Caco-2 (cell line): ENCODE measurements at regions not wholly inside any gene's neighbourhood (a gene's known extent, or its start where the extent isn't known, plus 50 kb on each side); places are given as distances from the start of the nearest gene placed in this dataset.

ENCODE experiments used
- BruUV-seq: library from RNA; stranded (reverse); fragments of 400-500 nt; replicated peaks from 2 replicates; lab custom pipeline; 2021; lab: Mats Ljungman, UMichigan
- CTCF ChIA-PET: fragments of 300-600 bp; sonication (Branson Sonifier 250); formaldehyde crosslinking; loops from one replicate; lab custom pipeline; 2022; ENCODE audit warnings: antibody characterized with exemption; lab: Charles Lee
- POLR2A ChIA-PET: fragments of 300-600 bp; sonication (Branson Sonifier 250); formaldehyde crosslinking; loops from one replicate; lab custom pipeline; 2022; ENCODE audit warnings: antibody characterized with exemption; lab: Charles Lee
- DNase-seq, 2 experiments: peaks; one replicate each; pipeline versions ENCODE4 v3.0.0 to v3.0.0-alpha.2; 2020 to 2022
- H3K27me3 ChIP-seq: replicated peaks from 2 replicates; pipeline ENCODE4 v1.6.0; 2011; ENCODE audit warnings: low read length; ENCODE audit not compliant: control insufficient read depth, insufficient read depth
- H3K36me3 ChIP-seq: 2 replicates; pipeline ENCODE4 v1.5.1; 2011; ENCODE audit warnings: low read length; ENCODE audit not compliant: control insufficient read depth, insufficient read depth
- H3K4me1 ChIP-seq: fragments of 250-450 bp; sonication (Bioruptor Pico); 2 replicates; pipeline ENCODE4 v1.5.1; 2020; ENCODE audit warnings: mild to moderate bottlenecking
- H3K4me3 ChIP-seq: 2 replicates; pipeline ENCODE4 v1.5.1; 2011; ENCODE audit warnings: low read depth, mild to moderate bottlenecking, control low read depth, low read length
- H3K9me3 ChIP-seq: fragments of 250-450 bp; sonication (Bioruptor Pico); 2 replicates; pipeline ENCODE4 v1.5.1; 2020; ENCODE audit warnings: mild to moderate bottlenecking, moderate library complexity
- H3K27ac Mint-ChIP-seq: one replicate; pipeline ENCODE4 v1.8.0; 2022; ENCODE audit warnings: mixed read lengths; ENCODE audit not compliant: unreplicated experiment
- H3K27me3 Mint-ChIP-seq: one replicate; pipeline ENCODE4 v1.8.0; 2022; ENCODE audit warnings: mixed read lengths; ENCODE audit not compliant: insufficient read depth, unreplicated experiment
- H3K36me3 Mint-ChIP-seq: one replicate; pipeline ENCODE4 v1.8.0; 2022; ENCODE audit warnings: mild to moderate bottlenecking, mixed read lengths; ENCODE audit not compliant: insufficient read depth, unreplicated experiment
- H3K4me1 Mint-ChIP-seq: one replicate; pipeline ENCODE4 v1.8.0; 2022; ENCODE audit warnings: low read depth, mixed read lengths; ENCODE audit not compliant: unreplicated experiment
- H3K4me3 Mint-ChIP-seq: one replicate; pipeline ENCODE4 v1.8.0; 2022; ENCODE audit warnings: mild to moderate bottlenecking, moderate library complexity, mixed read lengths; ENCODE audit not compliant: unreplicated experiment
- H3K9me3 Mint-ChIP-seq: one replicate; pipeline ENCODE4 v1.8.0; 2022; ENCODE audit warnings: mixed read lengths; ENCODE audit not compliant: unreplicated experiment
- CTCF ChIP-seq, 2 experiments: fragments of 200-600 bp in 1 of 2; IDR thresholded peaks; 1 replicate in 1 of 2; 2 replicates in 1 of 2; pipeline versions ENCODE4 v1.5.1 to v1.8.0; 2011 to 2022; ENCODE audit warnings: antibody characterized with exemption in 1 of 2, control low read depth in 1 of 2, inconsistent platforms in 1 of 2, low read depth in 1 of 2, low read length in 1 of 2, mild to moderate bottlenecking in 1 of 2, moderate library complexity in 1 of 2; ENCODE audit not compliant: insufficient read depth in 1 of 2, severe bottlenecking in 1 of 2, unreplicated experiment in 1 of 2
- intact Hi-C: fragments of 100-400 bp; cut with micrococcal nuclease; formaldehyde crosslinking; loops from one replicate; pipeline ENCODE4 v1.10.0; 2022; ENCODE audit not compliant: unreplicated experiment

GRCh38 chr6:149236589-149236988, 80.9 kb upstream of the TAB2 start:
- Histone ChIP-seq H3K4me1 (peaks cover 27% of the 10 kb centered on the region), H3K9me3 (peaks cover 5% of the 10 kb centered on the region; the same call in 1 of the 2 replicates), H3K4me3 (no peak overlapping the region), H3K36me3 (no peaks in the 10 kb centered on the region), H3K27me3 (no peaks in the 10 kb centered on the region)
- Mint-ChIP-seq H3K4me1 (peaks cover 25% of the 10 kb centered on the region), H3K36me3 (no peaks in the 10 kb centered on the region), H3K27me3 (no peaks in the 10 kb centered on the region), H3K27ac (no peak overlapping the region), H3K4me3 (no peak overlapping the region), H3K9me3 (peaks cover 13% of the 10 kb centered on the region)
- no peak for TF ChIP-seq CTCF (IDR thresholded peaks at IDR 0.05; ENCODE audit: insufficient read depth in 1 of 2, low read depth in 1 of 2, low read length in 1 of 2, severe bottlenecking in 1 of 2, unreplicated experiment in 1 of 2)
- ChIA-PET CTCF (no interaction called here), POLR2A (no interaction called here)
- DNase-seq: no peak
- no TSS peak for BruUV-seq
- intact Hi-C loops: no loop called here

GRCh38 chr6:149237464-149237863, 80.0 kb upstream of the TAB2 start:
- BruUV-seq: no TSS peak
- H3K36me3 ChIP-seq: no peaks in the 10 kb centered on the region
- CTCF ChIA-PET: no interaction called here
- no peaks in the 10 kb centered on the region for H3K27me3 ChIP-seq
- H3K27me3 Mint-ChIP-seq: no peaks in the 10 kb centered on the region
- H3K4me3 ChIP-seq: no peak overlapping the region
- H3K4me3 Mint-ChIP-seq: no peak overlapping the region
- H3K9me3 ChIP-seq: peaks cover 5% of the 10 kb centered on the region; the same call in 1 of the 2 replicates
- TF ChIP-seq CTCF (IDR thresholded peaks at IDR 0.05; ENCODE audit: insufficient read depth in 1 of 2, low read depth in 1 of 2, low read length in 1 of 2, severe bottlenecking in 1 of 2, unreplicated experiment in 1 of 2): no peak
- peaks cover 19% of the 10 kb centered on the region for H3K4me1 Mint-ChIP-seq
- POLR2A ChIA-PET: no interaction called here
- H3K36me3 Mint-ChIP-seq: no peaks in the 10 kb centered on the region
- no peak for DNase-seq
- H3K27ac Mint-ChIP-seq: no peak overlapping the region
- intact Hi-C loops: no loop called here
- H3K9me3 Mint-ChIP-seq: peaks cover 13% of the 10 kb centered on the region
- H3K4me1 ChIP-seq: peaks cover 27% of the 10 kb centered on the region

GRCh38 chr6:149239573-149240209, 77.8 kb upstream of the TAB2 start:
- Histone ChIP-seq H3K27me3 (no peaks in the 10 kb centered on the region), H3K4me1 (peaks cover 11% of the 10 kb centered on the region), H3K9me3 (no peaks in the 10 kb centered on the region), H3K4me3 (no peak overlapping the region), H3K36me3 (no peaks in the 10 kb centered on the region)
- intact Hi-C loops: no loop called here
- Mint-ChIP-seq H3K9me3 (peaks cover 22% of the 10 kb centered on the region), H3K27me3 (no peaks in the 10 kb centered on the region), H3K27ac (no peak overlapping the region), H3K4me1 (peaks cover 8% of the 10 kb centered on the region), H3K36me3 (peaks cover 6% of the 10 kb centered on the region), H3K4me3 (no peak overlapping the region)
- ChIA-PET POLR2A (no interaction called here), CTCF (no interaction called here)
- no TSS peak for BruUV-seq
- no peak for DNase-seq
- TF ChIP-seq CTCF (IDR thresholded peaks at IDR 0.05; ENCODE audit: insufficient read depth in 1 of 2, low read depth in 1 of 2, low read length in 1 of 2, severe bottlenecking in 1 of 2, unreplicated experiment in 1 of 2): no peak
